LoVo (cell line): ENCODE measurements at regions not wholly inside any gene's neighbourhood (a gene's known extent, or its start where the extent isn't known, plus 50 kb on each side); places are given as distances from the start of the nearest gene placed in this dataset.

ENCODE experiments used
- DNase-seq: peaks from one replicate; pipeline ENCODE4 v3.0.0-alpha.2; 2016; ENCODE audit warnings: low spot score

- no peak for DNase-seq
These were observed 50.3 kb upstream of the GADD45G start for GRCh38 chr9:89554307-89555035.

- DNase-seq: no peak
These were observed 51.3 kb upstream of the GADD45G start for GRCh38 chr9:89553451-89554010.

GRCh38 chr9:89550346-89550927 lies 52.5 kb upstream of the SEMA4D start:
- DNase-seq: no peak

GRCh38 chr9:89549031-89549644 lies 51.2 kb upstream of the SEMA4D start:
- DNase-seq: peak; percentile 70

- no peak for DNase-seq
These were observed 50.2 kb upstream of the SEMA4D start for GRCh38 chr9:89548071-89548638.
